HEK293T (cell line): ENCODE measurements at regions not wholly inside any gene's neighbourhood (a gene's known extent, or its start where the extent isn't known, plus 50 kb on each side); places are given as distances from the start of the nearest gene placed in this dataset.

Experiments
- CTCF ChIA-PET: fragments of 350-600 bp; formaldehyde crosslinking; extraction: SDS; loops from one replicate; lab custom pipeline; 2021; ENCODE audit warnings: antibody characterized with exemption, inconsistent platforms; lab: Yijun Ruan, JAX
- POLR2A ChIA-PET: fragments of 350-600 bp; formaldehyde crosslinking; extraction: SDS; loops from one replicate; lab custom pipeline; 2020; ENCODE audit warnings: antibody characterized with exemption, inconsistent platforms; lab: Yijun Ruan, JAX
- DNase-seq: peaks from one replicate; pipeline ENCODE4 v3.0.0; 2012; ENCODE audit warnings: mixed read lengths; ENCODE audit errors: extremely low spot score
- ARNT ChIP-seq: fragments of 450-650 bp; IDR thresholded peaks from 2 replicates; pipeline ENCODE4 v1.6.1; 2017; ENCODE audit warnings: mild to moderate bottlenecking
- BHLHE40 ChIP-seq: fragments of 450-650 bp; IDR thresholded peaks from 2 replicates; pipeline ENCODE4 v1.6.1; 2016; ENCODE audit warnings: mild to moderate bottlenecking, moderate library complexity, borderline replicate concordance
- CTBP1 ChIP-seq: fragments of 450-650 bp; IDR thresholded peaks from 2 replicates; pipeline ENCODE4 v1.6.1; 2016; ENCODE audit warnings: borderline replicate concordance
- ELF4 ChIP-seq: fragments of 450-650 bp; IDR thresholded peaks from 2 replicates; pipeline ENCODE4 v1.6.1; 2017; ENCODE audit warnings: antibody characterized with exemption
- FOXA1 ChIP-seq: fragments of 450-650 bp; IDR thresholded peaks from 2 replicates; pipeline ENCODE4 v1.6.1; 2016; ENCODE audit warnings: mild to moderate bottlenecking
- FOXK2 ChIP-seq: fragments of 450-650 bp; IDR thresholded peaks from 2 replicates; pipeline ENCODE4 v1.6.1; 2016; ENCODE audit warnings: mild to moderate bottlenecking
- FOXM1 ChIP-seq: fragments of 450-650 bp; IDR thresholded peaks from 2 replicates; pipeline ENCODE4 v1.6.1; 2017; ENCODE audit warnings: mild to moderate bottlenecking, borderline replicate concordance
- HDGF ChIP-seq: fragments of 450-650 bp; IDR thresholded peaks from 2 replicates; pipeline ENCODE4 v1.6.1; 2017; ENCODE audit warnings: antibody characterized with exemption, borderline replicate concordance
- L3MBTL2 ChIP-seq: fragments of 450-650 bp; conservative IDR thresholded peaks from 2 replicates; pipeline ENCODE4 v1.6.1; 2016; ENCODE audit warnings: mild to moderate bottlenecking
- LEF1 ChIP-seq: fragments of 450-650 bp; IDR thresholded peaks from 2 replicates; pipeline ENCODE4 v1.6.1; 2017; ENCODE audit warnings: mild to moderate bottlenecking, borderline replicate concordance
- NFRKB ChIP-seq: fragments of 450-650 bp; IDR thresholded peaks from 2 replicates; pipeline ENCODE4 v1.6.1; 2016; ENCODE audit warnings: mild to moderate bottlenecking, moderate library complexity
- PKNOX1 ChIP-seq: fragments of 450-650 bp; IDR thresholded peaks from 2 replicates; pipeline ENCODE4 v1.6.1; 2016
- SP1 ChIP-seq: fragments of 450-650 bp; IDR thresholded peaks from 2 replicates; pipeline ENCODE4 v1.6.1; 2017
- SUZ12 ChIP-seq: fragments of 450-650 bp; IDR thresholded peaks from 2 replicates; pipeline ENCODE4 v1.6.1; 2016; ENCODE audit warnings: mild to moderate bottlenecking
- TARDBP ChIP-seq: fragments of 450-650 bp; IDR thresholded peaks from 2 replicates; pipeline ENCODE4 v1.6.1; 2016
- ZNF384 ChIP-seq: fragments of 450-650 bp; IDR thresholded peaks from 2 replicates; pipeline ENCODE4 v1.6.1; 2016

GRCh38 chr18:54086046-54086802 lies 138.2 kb downstream of the MBD2 start:
- TF ChIP-seq SP1 = no peak
- TF ChIP-seq BHLHE40 = no peak
- TF ChIP-seq FOXM1 = no peak
- no peak for TF ChIP-seq SUZ12
- TF ChIP-seq ARNT = no peak
- TF ChIP-seq HDGF = no peak
- TF ChIP-seq CTBP1 = no peak
- no peak for TF ChIP-seq PKNOX1
- POLR2A ChIA-PET = no interaction called here
- DNase-seq = no peak
- CTCF ChIA-PET = no interaction called here

- no peak for DNase-seq
- TF ChIP-seq ZNF384 (no peak), PKNOX1 (no peak), BHLHE40 (no peak), FOXA1 (no peak)
- CTCF ChIA-PET = no interaction called here
- POLR2A ChIA-PET = no interaction called here
These were observed 143.6 kb downstream of the MBD2 start for GRCh38 chr18:54080858-54081257.

- CTCF ChIA-PET = interaction anchor here (0.7 kb wide), 1 partner anchor 9 kb away, joined by 3 read pairs; no protein-coding TSS in a partner anchor
- no peak for TF ChIP-seq LEF1
- no peak for TF ChIP-seq PKNOX1
- no peak for TF ChIP-seq FOXK2
- no peak for TF ChIP-seq L3MBTL2
- TF ChIP-seq CTBP1 = no peak
- no peak for DNase-seq
- POLR2A ChIA-PET = no interaction called here
These were observed 148.3 kb downstream of the MBD2 start for GRCh38 chr18:54076166-54076565.

GRCh38 chr18:54075689-54076088 lies 148.8 kb downstream of the MBD2 start:
- TF ChIP-seq TARDBP (no peak), BHLHE40 (no peak), ZNF384 (no peak), FOXA1 (no peak), L3MBTL2 (no peak), PKNOX1 (no peak), ELF4 (no peak), ARNT (no peak), LEF1 (no peak), FOXK2 (no peak), NFRKB (no peak)
- CTCF ChIA-PET = interaction anchor here (0.7 kb wide), 1 partner anchor 8 kb away, joined by 3 read pairs; no protein-coding TSS in a partner anchor
- no peak for DNase-seq
- POLR2A ChIA-PET = no interaction called here

GRCh38 chr18:54069729-54070128 lies 154.7 kb downstream of the MBD2 start:
- TF ChIP-seq ELF4 (no peak), FOXA1 (no peak), ARNT (no peak), FOXK2 (no peak)
- POLR2A ChIA-PET = no interaction called here
- CTCF ChIA-PET = no interaction called here
- no peak for DNase-seq

- POLR2A ChIA-PET = no interaction called here
- CTCF ChIA-PET = no interaction called here
These were observed 164.0 kb downstream of the MBD2 start for GRCh38 chr18:54060343-54061005.

More at GRCh38 chr18:54060343-54061005, 164.0 kb downstream of the MBD2 start:
- TF ChIP-seq PKNOX1 (no peak), FOXK2 (no peak), LEF1 (no peak), CTBP1 (no peak), TARDBP (no peak), ARNT (no peak), FOXM1 (no peak), NFRKB (no peak), HDGF (no peak), BHLHE40 (no peak), ELF4 (no peak)
- no peak for DNase-seq
